ENCODE measurements at regions not wholly inside any gene's neighbourhood (a gene's known extent, or its start where the extent isn't known, plus 50 kb on each side); places are given as distances from the start of the nearest gene placed in this dataset.

DNA sequence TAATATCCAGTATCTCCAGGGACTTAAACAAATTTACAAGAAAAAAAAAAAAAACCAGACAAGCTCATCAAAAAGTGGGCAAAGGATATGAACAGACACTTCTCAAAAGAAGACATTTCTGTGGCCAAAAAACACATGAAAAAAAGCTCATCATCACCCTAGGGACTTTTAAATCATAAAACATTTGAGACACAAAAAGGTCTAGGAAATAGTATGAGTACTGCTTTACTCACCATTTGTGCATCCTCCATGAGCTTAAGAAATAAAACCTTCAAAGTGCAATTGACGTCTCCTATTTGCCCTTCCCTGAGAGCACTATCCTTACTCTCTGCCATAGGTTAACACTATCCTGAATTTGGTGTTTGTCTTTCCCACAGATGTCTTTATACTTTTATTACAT lies 193.7 kb upstream of the NREP start:
- Histone ChIP-seq H3K27me3 (replicated peaks; ENCODE audit: insufficient read depth) (no peaks in the 10 kb centered on the region), H3K4me1 (replicated peaks) (no peaks in the 10 kb centered on the region), H3K27ac (no peak overlapping the region), H3K4me3 (no peak overlapping the region), H3K9me3 (no peaks in the 10 kb centered on the region), H3K36me3 (no peaks in the 10 kb centered on the region)
- WGBS, result 80% methylated on average over 1 of the region's 1 CpG
- no peak for DNase-seq (ENCODE audit: low spot score)
- intact Hi-C loops (cut with DNase I), result no loop called here
- TF ChIP-seq POLR2A (IDR thresholded peaks at IDR 0.05), result no peak
- TF ChIP-seq POLR2AphosphoS5 (IDR thresholded peaks at IDR 0.05), result no peak
- TF ChIP-seq, protein P1, sequence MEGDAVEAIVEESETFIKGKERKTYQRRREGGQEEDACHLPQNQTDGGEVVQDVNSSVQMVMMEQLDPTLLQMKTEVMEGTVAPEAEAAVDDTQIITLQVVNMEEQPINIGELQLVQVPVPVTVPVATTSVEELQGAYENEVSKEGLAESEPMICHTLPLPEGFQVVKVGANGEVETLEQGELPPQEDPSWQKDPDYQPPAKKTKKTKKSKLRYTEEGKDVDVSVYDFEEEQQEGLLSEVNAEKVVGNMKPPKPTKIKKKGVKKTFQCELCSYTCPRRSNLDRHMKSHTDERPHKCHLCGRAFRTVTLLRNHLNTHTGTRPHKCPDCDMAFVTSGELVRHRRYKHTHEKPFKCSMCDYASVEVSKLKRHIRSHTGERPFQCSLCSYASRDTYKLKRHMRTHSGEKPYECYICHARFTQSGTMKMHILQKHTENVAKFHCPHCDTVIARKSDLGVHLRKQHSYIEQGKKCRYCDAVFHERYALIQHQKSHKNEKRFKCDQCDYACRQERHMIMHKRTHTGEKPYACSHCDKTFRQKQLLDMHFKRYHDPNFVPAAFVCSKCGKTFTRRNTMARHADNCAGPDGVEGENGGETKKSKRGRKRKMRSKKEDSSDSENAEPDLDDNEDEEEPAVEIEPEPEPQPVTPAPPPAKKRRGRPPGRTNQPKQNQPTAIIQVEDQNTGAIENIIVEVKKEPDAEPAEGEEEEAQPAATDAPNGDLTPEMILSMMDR (IDR thresholded peaks at IDR 0.05), result no peak

DNA sequence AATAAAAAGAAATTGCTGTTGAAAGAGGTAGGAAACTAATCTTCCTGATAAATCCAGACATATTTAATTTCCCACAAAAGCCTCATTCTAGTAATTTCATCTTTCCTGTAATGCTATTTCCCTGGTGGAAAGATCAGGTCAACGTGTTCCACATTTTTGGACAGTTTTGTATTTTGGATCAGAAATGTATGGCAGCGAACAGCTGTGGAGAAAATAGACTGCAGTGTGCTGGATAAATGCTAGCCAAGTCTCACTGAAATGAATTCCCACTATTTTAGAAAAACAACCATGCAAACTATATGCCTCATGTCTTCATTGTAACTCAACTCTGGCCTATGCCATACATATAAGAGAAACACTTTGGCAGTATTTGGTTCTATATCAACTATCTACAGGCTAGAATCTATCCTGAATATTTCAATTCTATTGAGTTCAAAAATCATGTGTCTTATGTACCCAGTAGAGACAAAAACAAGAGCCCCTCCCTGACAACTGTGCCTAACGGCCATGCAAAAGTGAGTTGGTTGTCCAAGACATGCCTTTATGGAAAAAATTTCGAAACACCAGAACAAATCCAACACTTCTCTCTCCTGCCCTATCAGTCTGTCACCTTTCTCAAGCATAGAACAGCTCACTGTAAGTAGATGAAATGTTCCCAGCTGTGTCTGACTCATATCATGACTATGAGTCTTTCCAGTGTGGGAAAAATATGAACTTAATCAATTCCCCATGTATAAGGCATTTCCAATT lies 191.3 kb upstream of the NREP start:
- no peaks in the 10 kb centered on the region for H3K36me3 ChIP-seq
- no peak for DNase-seq (ENCODE audit: low spot score)
- 70% methylated on average over 4 of the region's 4 CpGs for WGBS

DNA sequence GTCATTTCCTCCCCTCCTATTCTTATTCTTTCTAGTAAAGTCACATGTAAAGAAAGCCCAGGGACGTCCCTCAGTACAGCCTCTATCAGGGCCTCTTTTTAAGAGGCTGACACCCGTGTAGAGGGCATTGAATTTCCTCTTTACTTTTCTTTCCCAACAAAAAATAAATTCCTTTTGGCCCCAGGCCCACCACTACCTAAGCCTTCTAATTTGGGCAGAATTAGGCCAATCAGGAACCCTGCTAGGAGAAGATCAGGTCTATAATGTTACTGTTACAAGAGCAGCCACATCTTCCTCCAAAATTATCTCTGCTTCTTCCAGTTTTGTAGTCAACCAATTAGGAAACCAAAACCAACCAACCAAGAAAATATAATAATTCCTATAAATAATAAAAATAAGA lies 189.6 kb upstream of the NREP start:
- WGBS, result 56% methylated on average over 2 of the region's 2 CpGs
- H3K27me3 ChIP-seq (replicated peaks; ENCODE audit: insufficient read depth), result no peaks in the 10 kb centered on the region
- no peak overlapping the region for H3K4me3 ChIP-seq
- H3K4me1 ChIP-seq (replicated peaks), result no peaks in the 10 kb centered on the region
- no peaks in the 10 kb centered on the region for H3K36me3 ChIP-seq
- no peak for DNase-seq (ENCODE audit: low spot score)
- H3K9me3 ChIP-seq, result no peaks in the 10 kb centered on the region
- no peak overlapping the region for H3K27ac ChIP-seq
- no peak for TF ChIP-seq POLR2AphosphoS5 (IDR thresholded peaks at IDR 0.05)
- no peak for TF ChIP-seq POLR2A (IDR thresholded peaks at IDR 0.05)
- TF ChIP-seq, protein P1 (IDR thresholded peaks at IDR 0.05), result no peak
- intact Hi-C loops (cut with DNase I), result no loop called here

More for the DNA sequence above, 191.3 kb upstream of the NREP start:
- Histone ChIP-seq H3K9me3 (no peaks in the 10 kb centered on the region), H3K27ac (no peak overlapping the region), H3K27me3 (replicated peaks; ENCODE audit: insufficient read depth) (no peaks in the 10 kb centered on the region), H3K4me3 (no peak overlapping the region), H3K4me1 (replicated peaks) (no peaks in the 10 kb centered on the region)
- intact Hi-C loops (cut with DNase I), result no loop called here
- TF ChIP-seq POLR2A (IDR thresholded peaks at IDR 0.05), result no peak
- TF ChIP-seq, protein P1 (IDR thresholded peaks at IDR 0.05), result no peak
- TF ChIP-seq POLR2AphosphoS5 (IDR thresholded peaks at IDR 0.05), result no peak

DNA sequence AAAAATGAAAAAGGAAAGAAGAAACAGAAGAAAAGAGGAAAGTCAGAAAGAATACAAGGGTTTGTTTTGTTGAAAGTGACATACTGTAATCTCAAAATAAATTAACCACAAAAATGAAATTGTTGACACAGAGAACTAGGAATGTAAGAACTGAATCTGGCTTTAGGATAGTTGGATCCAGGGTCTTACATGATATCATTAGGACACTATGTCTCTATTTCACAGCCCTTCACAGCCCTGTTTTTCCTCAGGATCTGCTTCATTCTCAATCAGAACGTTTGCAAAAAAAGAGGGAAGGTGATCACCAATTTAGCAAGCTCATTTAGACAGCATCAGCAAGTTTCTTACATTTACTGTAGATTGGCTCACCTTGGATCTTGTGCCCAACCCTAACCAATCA lies 188.5 kb upstream of the NREP start:
- Histone ChIP-seq H3K27me3 (replicated peaks; ENCODE audit: insufficient read depth) (no peaks in the 10 kb centered on the region), H3K9me3 (no peaks in the 10 kb centered on the region), H3K36me3 (no peaks in the 10 kb centered on the region), H3K4me1 (replicated peaks) (no peaks in the 10 kb centered on the region), H3K4me3 (no peak overlapping the region), H3K27ac (no peak overlapping the region)
- no peak for DNase-seq (ENCODE audit: low spot score)
- intact Hi-C loops (cut with DNase I), result no loop called here
- WGBS, result 51% methylated on average over 1 of the region's 1 CpG
- no peak for TF ChIP-seq POLR2AphosphoS5 (IDR thresholded peaks at IDR 0.05)
- no peak for TF ChIP-seq POLR2A (IDR thresholded peaks at IDR 0.05)
- TF ChIP-seq, protein P1 (IDR thresholded peaks at IDR 0.05), result no peak

Data from prostate gland (tissue), 2 donors.